HG02623 (cell line): ENCODE measurements at regions not wholly inside any gene's neighbourhood (a gene's known extent, or its start where the extent isn't known, plus 50 kb on each side); places are given as distances from the start of the nearest gene placed in this dataset.
"Not testable (repeated sequence)": the region's sequence is repeated elsewhere in the genome, so short reads cannot be mapped to it uniquely, and the experiment has no call there.

Source experiments
- ATAC-seq: cut with Tn5 transposase; IDR thresholded peaks from one replicate; pipeline ENCODE4 v1.9.1; 2021; ENCODE audit warnings: moderate library complexity; ENCODE audit not compliant: unreplicated experiment

GRCh38 chr2:215889240-215889969 lies 123.9 kb downstream of the MREG start:
- ATAC-seq = not testable (repeated sequence)

DNA sequence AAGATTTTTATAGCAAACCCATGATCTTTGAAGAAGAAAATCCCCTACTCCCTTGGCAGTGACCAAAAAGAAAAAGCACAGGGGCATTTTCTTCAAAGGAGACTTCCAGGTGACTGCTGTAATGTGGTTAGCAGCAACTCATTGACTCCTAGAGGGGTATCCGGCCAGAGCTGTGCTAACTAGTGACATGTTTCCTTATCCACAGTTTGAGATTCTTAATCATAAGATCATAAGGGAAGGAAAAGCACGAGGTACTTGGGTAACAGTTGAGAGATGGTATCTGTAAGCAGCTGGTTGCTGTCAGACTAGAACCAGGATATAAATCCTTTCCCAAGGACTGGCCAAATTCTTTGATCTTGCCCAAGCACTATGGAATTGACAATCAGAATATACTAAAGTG lies 124.7 kb downstream of the MREG start:
- ATAC-seq = no peak

DNA sequence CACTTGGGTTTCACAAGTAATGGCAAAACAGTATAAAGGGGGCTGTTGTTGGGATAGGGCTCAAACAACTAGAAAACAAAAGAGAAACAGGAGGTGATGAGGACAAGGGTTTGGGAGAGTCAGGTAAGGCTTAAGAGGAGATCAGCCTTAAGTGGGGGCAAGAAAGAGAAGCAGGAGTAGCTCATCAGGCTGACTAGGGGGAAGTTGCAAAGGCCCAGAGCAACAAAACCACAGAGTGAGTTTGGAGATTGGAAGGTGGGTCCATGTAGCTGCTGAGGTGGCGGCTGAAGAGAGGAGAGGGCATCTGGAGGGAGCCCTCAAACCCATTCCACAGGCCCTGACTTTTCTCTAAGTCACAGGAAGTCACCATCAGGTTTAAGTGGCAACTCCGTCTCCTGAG lies 126.0 kb downstream of the MREG start:
- no peak for ATAC-seq

GRCh38 chr2:215886022-215886421 lies 127.3 kb downstream of the MREG start:
- no peak for ATAC-seq

- ATAC-seq = no peak
These were observed 127.8 kb downstream of the MREG start for GRCh38 chr2:215885536-215885935.

GRCh38 chr2:215884451-215885087 lies 128.8 kb downstream of the MREG start:
- ATAC-seq = no peak

DNA sequence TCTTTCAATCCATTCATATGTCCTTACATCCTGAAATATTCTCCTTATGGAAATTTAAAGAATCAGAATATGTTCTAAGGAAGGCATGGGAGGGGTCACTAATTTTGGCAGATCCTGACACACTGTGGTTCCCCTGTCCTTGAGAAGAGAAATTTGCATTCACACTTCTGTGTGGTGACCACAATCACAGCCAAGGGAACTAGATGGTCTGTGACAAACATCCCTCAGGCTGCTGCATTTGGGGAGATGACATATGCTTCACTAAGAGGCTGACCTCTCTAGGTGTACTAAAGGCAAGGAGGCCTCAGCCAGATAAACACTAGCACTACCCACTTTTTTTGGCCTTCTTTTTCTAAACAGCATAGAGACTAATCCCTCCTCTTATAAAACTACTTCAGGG lies 129.6 kb downstream of the MREG start:
- peak; percentile 46 for ATAC-seq

DNA sequence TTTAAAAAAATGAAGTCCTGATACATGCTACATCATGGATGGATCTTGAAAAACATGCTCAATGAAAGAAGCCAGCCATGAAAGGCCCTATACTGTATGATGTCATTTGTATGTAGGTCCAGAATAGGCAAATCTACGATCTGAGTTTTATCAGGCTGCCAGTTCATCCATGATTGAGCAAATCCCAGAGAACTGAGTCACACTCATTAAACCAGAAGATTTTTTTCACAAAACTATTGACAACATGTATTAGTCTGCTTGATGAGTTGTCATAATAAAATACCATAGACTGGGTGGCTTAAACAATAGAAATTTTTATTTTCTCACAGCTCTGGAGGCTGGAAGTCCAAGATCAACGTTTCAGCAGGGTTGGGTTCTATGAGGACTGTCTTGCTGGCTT lies 130.7 kb downstream of the MREG start:
- no peak for ATAC-seq

GRCh38 chr2:215881582-215881981 lies 131.8 kb downstream of the MREG start:
- ATAC-seq = no peak

DNA sequence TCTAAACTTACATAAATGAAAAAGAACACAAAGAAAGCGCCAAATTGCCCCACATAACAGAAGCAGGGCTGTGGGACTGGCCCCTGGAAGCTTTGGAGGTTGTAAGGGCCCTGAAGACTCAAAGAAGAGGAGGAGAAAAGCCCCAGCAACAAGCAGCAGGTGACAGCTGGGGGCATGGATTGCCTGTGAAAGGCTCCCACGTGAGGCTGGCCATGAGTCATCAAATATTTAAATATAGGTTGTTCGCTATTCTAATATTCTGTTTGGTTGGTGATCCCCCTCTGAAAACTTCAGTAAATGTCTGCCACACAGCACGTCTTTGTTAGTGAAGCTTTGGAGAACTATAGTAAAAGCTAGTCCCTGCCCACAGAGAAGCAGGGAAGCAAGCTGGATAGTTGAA lies 132.4 kb downstream of the MREG start:
- ATAC-seq = no peak

DNA sequence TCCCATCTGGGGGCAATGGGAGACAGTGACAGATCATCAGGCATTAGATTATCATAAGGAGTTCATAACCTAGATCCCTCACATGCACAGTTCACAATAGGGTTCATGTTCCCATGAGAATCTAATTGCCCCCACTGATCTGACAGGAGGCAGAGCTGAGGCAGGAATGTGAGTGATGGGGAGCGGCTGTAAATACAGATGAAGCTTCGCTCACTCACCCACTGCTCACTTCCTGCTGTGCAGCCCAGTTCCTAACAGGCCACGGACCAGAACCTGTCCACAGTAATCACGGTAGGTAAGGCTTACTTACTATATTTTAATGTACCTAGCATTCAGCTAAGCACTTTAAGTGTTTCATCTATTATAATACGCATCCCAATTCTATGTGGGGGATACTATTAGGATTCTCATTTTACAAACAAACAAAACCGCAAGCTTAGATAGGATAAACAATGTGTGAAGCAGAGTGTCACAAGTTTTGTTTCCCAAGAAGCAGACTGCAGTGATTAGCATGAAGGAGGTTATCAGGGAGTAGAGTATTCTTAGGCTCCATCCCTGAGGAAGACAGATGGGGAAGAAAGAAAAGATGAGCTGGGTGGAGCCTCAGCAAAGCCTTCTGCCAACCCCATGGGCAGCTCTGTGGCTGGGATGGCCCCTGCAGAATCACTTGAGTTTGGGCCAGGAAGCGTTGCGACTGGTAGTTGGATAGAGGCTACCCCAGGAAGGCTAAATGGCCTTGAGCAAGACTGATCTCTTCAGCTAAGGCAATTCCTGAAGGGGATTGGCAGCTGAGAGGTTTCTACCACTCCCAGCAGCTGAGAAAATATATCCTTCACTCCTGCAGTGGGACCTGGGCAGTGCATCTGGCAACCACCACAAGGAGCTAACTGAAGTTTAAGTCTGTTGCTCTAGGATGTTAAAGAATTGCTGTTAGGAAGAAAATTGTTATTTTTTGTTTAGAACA lies 133.1 kb downstream of the MREG start:
- no peak for ATAC-seq

- ATAC-seq = no peak
These were observed 134.0 kb downstream of the MREG start for GRCh38 chr2:215879331-215879730.

DNA sequence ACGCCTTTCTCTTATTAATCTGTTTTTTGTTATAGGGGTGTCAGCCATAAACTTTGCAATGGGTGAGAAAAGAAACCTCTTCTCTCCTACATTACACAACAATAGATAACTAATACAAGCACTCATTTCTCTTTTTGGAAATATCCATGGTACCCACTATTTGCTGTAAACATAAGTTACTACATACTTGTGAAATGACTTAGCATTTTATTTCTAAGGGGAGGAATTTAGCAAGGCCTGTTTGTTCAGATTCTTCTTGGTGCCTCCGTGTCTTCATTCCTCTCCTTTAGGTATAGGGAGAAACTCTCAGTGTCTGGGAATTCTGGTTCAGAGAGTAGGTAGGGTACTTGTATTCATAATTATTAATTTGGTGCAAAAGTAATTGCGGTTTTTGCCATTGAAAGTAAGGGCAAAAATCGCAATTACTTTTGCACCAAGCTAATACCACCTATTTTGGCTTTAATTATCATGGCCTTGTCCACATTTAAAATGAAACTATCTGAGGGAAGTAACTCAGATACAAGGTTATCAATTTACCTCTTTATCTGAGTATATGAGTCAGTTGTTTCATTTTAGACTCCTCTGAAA lies 134.8 kb downstream of the MREG start:
- no peak for ATAC-seq

DNA sequence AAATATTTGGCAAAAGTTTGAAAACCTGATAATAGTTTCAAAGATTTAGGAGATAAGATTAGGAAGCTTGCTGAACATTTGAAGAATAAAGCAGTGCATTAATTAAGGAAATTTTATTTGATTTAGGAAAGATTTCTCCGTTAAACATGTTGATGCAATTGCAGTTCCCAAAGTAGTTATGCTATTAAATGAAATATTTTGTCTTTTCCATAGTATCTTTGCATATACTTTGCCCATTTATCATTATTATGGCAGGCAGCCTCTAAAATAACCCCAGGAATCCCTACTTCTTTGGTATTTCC lies 136.5 kb downstream of the MREG start:
- no peak for ATAC-seq

GRCh38 chr2:215876139-215876936 lies 137.0 kb downstream of the MREG start:
- ATAC-seq = no peak

DNA sequence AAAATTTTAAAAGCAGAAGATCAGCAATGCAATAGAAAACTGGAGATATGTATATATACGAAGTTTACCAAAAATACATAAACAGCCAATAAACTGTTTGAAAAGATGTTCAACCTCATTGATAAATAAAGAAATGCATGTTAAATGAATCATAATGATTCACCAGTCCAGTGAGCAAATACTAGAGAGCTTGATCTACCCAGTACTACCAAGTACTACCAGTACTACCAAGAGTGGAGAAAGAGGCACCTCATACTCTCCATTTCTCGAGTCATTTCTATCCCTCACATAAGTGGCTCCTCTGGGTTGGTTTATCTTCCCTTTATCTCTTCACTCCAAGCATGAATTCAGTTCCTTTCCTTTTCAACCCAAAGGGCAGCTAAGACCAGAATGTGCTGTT lies 138.9 kb downstream of the MREG start:
- no peak for ATAC-seq

DNA sequence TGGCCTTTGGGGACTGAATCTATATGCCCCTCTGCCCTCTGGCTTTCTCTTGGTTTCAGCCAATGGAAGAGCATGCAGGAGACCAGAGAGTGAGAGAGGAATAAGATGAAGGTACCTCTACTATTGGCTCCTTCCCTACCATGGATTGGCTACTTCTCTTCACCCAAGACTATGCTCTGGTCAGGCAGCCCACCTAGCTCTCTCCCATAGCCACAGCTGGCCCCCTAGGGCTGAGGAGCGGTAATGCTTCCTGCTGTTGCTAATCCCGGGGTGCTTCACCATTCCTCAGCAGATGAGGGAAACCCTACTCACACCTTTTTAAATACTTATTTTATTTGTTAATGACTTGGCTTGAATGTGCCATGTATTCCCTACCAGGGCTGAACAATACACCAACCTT lies 142.4 kb downstream of the MREG start:
- no peak for ATAC-seq

DNA sequence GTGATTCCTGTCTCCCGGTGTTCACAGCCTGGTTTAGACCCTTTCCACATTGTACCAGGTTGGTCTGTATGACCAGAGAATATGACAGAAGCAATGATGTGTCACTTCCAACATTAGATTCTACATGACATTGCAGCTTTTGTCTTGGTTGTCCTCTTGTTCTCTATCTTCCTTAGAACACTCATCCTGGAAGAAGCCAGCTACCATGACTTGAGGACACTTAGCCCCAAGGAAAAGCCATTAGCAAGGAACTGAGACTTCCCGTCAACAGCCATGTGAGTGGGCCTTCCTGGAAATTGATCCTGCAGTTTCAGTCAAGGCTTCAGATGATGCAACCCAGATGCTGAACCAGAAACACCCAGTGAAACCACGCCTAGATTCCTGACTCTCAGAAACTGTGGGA lies 143.3 kb downstream of the MREG start:
- no peak for ATAC-seq

GRCh38 chr2:215868846-215869543 lies 144.4 kb downstream of the MREG start:
- ATAC-seq = no peak

DNA sequence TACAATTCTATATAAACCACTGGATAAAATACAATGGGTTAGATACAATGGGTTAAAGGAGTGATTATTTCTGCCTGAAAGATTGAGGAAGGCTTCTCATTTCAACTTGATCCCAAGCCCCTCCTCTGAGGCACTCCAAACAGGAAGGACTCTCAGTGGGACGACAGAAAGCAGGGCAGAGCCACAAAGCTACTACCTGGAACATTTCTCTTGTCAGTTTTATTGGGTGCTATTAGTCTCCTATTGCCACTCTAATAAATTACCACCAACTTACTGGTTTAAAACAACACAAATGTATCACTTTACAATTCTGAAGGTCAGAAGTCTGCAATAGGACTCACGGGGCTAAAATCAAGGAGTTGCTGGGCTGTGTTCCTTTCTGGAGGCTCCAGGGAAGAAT lies 146.7 kb downstream of the MREG start:
- ATAC-seq = no peak
